Keratinocyte (primary cell): ENCODE measurements at regions not wholly inside any gene's neighbourhood (a gene's known extent, or its start where the extent isn't known, plus 50 kb on each side); places are given as distances from the start of the nearest gene placed in this dataset.

Source experiments
- DNase-seq: peaks from one replicate; pipeline ENCODE4 v3.0.0-alpha.2; 2011; ENCODE audit warnings: low read depth, missing footprints, low spot score
- FAIRE-seq: peaks from 2 replicates; lab custom pipeline; 2011; peaks lifted over from hg19 to GRCh38; lab: Jason Lieb, UNC
- H2AFZ ChIP-seq: 2 replicates; pipeline ENCODE4 v1.6.0; 2012; ENCODE audit warnings: low read length, control low read depth, inconsistent platforms; ENCODE audit not compliant: control insufficient read depth
- H3K27ac ChIP-seq: 2 replicates; pipeline ENCODE4 v1.5.1; 2011; ENCODE audit warnings: low read length; ENCODE audit not compliant: control insufficient read depth, insufficient read depth
- H3K27me3 ChIP-seq: 3 replicates; pipeline ENCODE4 v1.6.0; 2011; ENCODE audit warnings: low read length; ENCODE audit not compliant: control insufficient read depth, insufficient read depth; ENCODE audit errors: extremely low read depth
- H3K36me3 ChIP-seq, 2 experiments: 2 replicates in 1 of 2; 3 replicates in 1 of 2; pipeline ENCODE4 v1.5.1; 2011; ENCODE audit warnings: low read length in 2 of 2, mild to moderate bottlenecking in 1 of 2; ENCODE audit not compliant: control insufficient read depth in 2 of 2, insufficient read depth in 2 of 2; ENCODE audit errors: extremely low read depth in 1 of 2
- H3K4me1 ChIP-seq: 3 replicates; pipeline ENCODE4 v1.5.1; 2011; ENCODE audit warnings: low read length; ENCODE audit not compliant: control insufficient read depth, insufficient read depth; ENCODE audit errors: extremely low read depth
- H3K4me2 ChIP-seq: 3 replicates; pipeline ENCODE4 v1.6.0; 2011; ENCODE audit warnings: low read depth, low read length; ENCODE audit not compliant: control insufficient read depth, insufficient read depth; ENCODE audit errors: extremely low read depth
- H3K4me3 ChIP-seq, 3 experiments: fragments of 200-600 bp in 1 of 3; sonication (generic) in 1 of 3; 2 replicates in 2 of 3; 3 replicates in 1 of 3; pipeline ENCODE4 v1.5.1; 2011 to 2016; ENCODE audit warnings: low read length in 3 of 3, mild to moderate bottlenecking in 3 of 3, control low read depth in 2 of 3, inconsistent platforms in 1 of 3, low read depth in 1 of 3, mixed read lengths in 1 of 3, mixed run types in 1 of 3, moderate library complexity in 1 of 3; ENCODE audit not compliant: control insufficient read depth in 2 of 3, insufficient read depth in 2 of 3; ENCODE audit errors: extremely low read depth in 1 of 3
- H3K79me2 ChIP-seq: 2 replicates; pipeline ENCODE4 v1.6.0; 2012; ENCODE audit warnings: low read length; ENCODE audit not compliant: control insufficient read depth, insufficient read depth
- H3K9ac ChIP-seq: 3 replicates; pipeline ENCODE4 v1.6.0; 2011; ENCODE audit warnings: low read length; ENCODE audit not compliant: control insufficient read depth, insufficient read depth; ENCODE audit errors: extremely low read depth
- H3K9me1 ChIP-seq: 3 replicates; pipeline ENCODE4 v1.6.0; 2011; ENCODE audit warnings: low read length; ENCODE audit not compliant: control insufficient read depth, insufficient read depth; ENCODE audit errors: extremely low read depth
- H3K9me3 ChIP-seq: 2 replicates; pipeline ENCODE4 v1.5.1; 2012; ENCODE audit warnings: low read depth, low read length; ENCODE audit not compliant: control insufficient read depth
- H4K20me1 ChIP-seq: 3 replicates; pipeline ENCODE4 v1.6.0; 2011; ENCODE audit warnings: low read length; ENCODE audit not compliant: control insufficient read depth, insufficient read depth; ENCODE audit errors: extremely low read depth
- CTCF ChIP-seq, 3 experiments: IDR thresholded peaks in 1 of 3; conservative IDR thresholded peaks in 1 of 3; optimal IDR thresholded peaks in 1 of 3; 2 replicates in 2 of 3; 3 replicates in 1 of 3; pipeline versions ENCODE3 to v1.5.1; 2011; ENCODE audit warnings: low read length in 3 of 3, mild to moderate bottlenecking in 3 of 3, moderate library complexity in 2 of 3, control low read depth in 1 of 3, inconsistent platforms in 1 of 3; ENCODE audit not compliant: insufficient read depth in 2 of 3; ENCODE audit errors: extremely low read depth in 1 of 3
- EZH2 ChIP-seq: IDR thresholded peaks from one replicate; pipeline ENCODE4 v1.6.1; 2012; ENCODE audit warnings: inconsistent platforms, mild to moderate bottlenecking, low read length, moderate library complexity
- dilution Hi-C: fragments of 300-500 bp; cut with MboI; formaldehyde crosslinking; loops from one replicate; pipeline ENCODE4 v1.7.0; 2020; ENCODE audit warnings: low sequenced_read_pairs; ENCODE audit not compliant: extremely low pct_ligation_motif_present

DNA sequence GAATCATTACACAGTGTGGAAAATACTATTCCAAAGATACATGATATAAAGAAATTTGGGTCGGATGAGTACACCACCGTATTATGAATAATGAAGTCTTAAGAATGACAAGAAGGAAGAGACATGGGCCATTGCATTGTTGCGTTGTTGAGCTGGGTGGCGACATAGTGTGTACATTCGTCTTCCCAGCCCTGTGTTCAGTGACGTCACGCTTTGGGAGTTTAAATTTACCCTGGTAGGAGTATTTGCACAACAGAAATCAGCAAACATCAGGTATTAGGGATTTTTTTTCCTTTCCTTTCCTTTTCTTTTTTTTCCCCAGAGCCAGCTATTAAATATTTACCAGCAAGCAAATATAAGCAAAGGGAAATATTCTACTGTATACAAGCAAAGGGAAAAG, 347.2 kb upstream of the NETO1 start:
- Histone ChIP-seq H2AFZ (no peak overlapping the region), H3K9me3 (peaks cover 2% of the 10 kb centered on the region), H3K36me3 (no peaks in the 10 kb centered on the region), H3K27me3 (no peaks in the 10 kb centered on the region), H3K27ac (no peak overlapping the region), H3K4me2 (no peak overlapping the region), H3K9ac (no peak overlapping the region), H4K20me1 (no peaks in the 10 kb centered on the region), H3K4me1 (no peaks in the 10 kb centered on the region), H3K79me2 (no peaks in the 10 kb centered on the region), H3K9me1 (no peaks in the 10 kb centered on the region), H3K4me3 (no peak overlapping the region)
- dilution Hi-C loops: no loop called here
- TF ChIP-seq CTCF (optimal IDR thresholded peaks at IDR 0.05 in 1 of 3, IDR thresholded peaks at IDR 0.05 in 1 of 3, conservative IDR thresholded peaks at IDR 0.05 in 1 of 3; ENCODE audit: extremely low read depth in 1 of 3, insufficient read depth in 2 of 3, low read length in 3 of 3): no peak
- TF ChIP-seq EZH2: no peak
- DNase-seq: no peak
- no peak for FAIRE-seq

- no peak overlapping the region for H3K27ac ChIP-seq
- H3K27me3 ChIP-seq: no peaks in the 10 kb centered on the region
- dilution Hi-C loops: no loop called here
- no peak for FAIRE-seq
- TF ChIP-seq EZH2: no peak
- no peak for TF ChIP-seq CTCF (optimal IDR thresholded peaks at IDR 0.05 in 1 of 3, IDR thresholded peaks at IDR 0.05 in 1 of 3, conservative IDR thresholded peaks at IDR 0.05 in 1 of 3; ENCODE audit: extremely low read depth in 1 of 3, insufficient read depth in 2 of 3, low read length in 3 of 3)
- no peaks in the 10 kb centered on the region for H3K9me3 ChIP-seq
- H2AFZ ChIP-seq: no peak overlapping the region
- H3K36me3 ChIP-seq: no peaks in the 10 kb centered on the region
- H3K4me2 ChIP-seq: no peak overlapping the region
- H3K9ac ChIP-seq: no peak overlapping the region
- no peaks in the 10 kb centered on the region for H4K20me1 ChIP-seq
- DNase-seq: no peak
- no peaks in the 10 kb centered on the region for H3K79me2 ChIP-seq
- H3K9me1 ChIP-seq: no peaks in the 10 kb centered on the region
- H3K4me3 ChIP-seq: no peak overlapping the region
- no peaks in the 10 kb centered on the region for H3K4me1 ChIP-seq
These were observed 344.7 kb upstream of the NETO1 start for GRCh38 chr18:73212442-73212841.
